Lung (tissue), 11 donors: ENCODE measurements at regions not wholly inside any gene's neighbourhood (a gene's known extent, or its start where the extent isn't known, plus 50 kb on each side); places are given as distances from the start of the nearest gene placed in this dataset.

Experiments
- ATAC-seq: fragments of 200-7000 bp; cut with Tn5 transposase; one replicate; pipeline ENCODE4 v1.9.1; 2020; ENCODE audit warnings: moderate number of reproducible peaks; ENCODE audit not compliant: insufficient read depth, low FRiP score
- DNase-seq, 3 donors: peaks; one replicate each; pipeline ENCODE4 v3.0.0-alpha.2; 2013 to 2017
- H3K27ac ChIP-seq, 2 donors: one replicate each; pipeline ENCODE4 v1.5.1; 2013; ENCODE audit warnings: mild to moderate bottlenecking in 2 of 2, moderate library complexity in 2 of 2, control low read depth in 1 of 2, inconsistent platforms in 1 of 2, low read depth in 1 of 2, low read length in 1 of 2
- H3K27me3 ChIP-seq, 3 donors: one replicate each; pipeline ENCODE4 v1.5.1; 2013; ENCODE audit warnings: low read length in 2 of 3; ENCODE audit not compliant: control insufficient read depth in 3 of 3, insufficient read depth in 3 of 3
- H3K36me3 ChIP-seq, 4 donors: one replicate each; pipeline ENCODE4 v1.5.1; 2013; ENCODE audit warnings: low read length in 4 of 4, mild to moderate bottlenecking in 1 of 4, moderate library complexity in 1 of 4; ENCODE audit not compliant: control insufficient read depth in 4 of 4, insufficient read depth in 4 of 4
- H3K4me1 ChIP-seq, 5 donors: one replicate each; pipeline ENCODE4 v1.5.1; 2013; ENCODE audit warnings: low read length in 5 of 5, mild to moderate bottlenecking in 2 of 5, moderate library complexity in 1 of 5; ENCODE audit not compliant: control insufficient read depth in 5 of 5, insufficient read depth in 5 of 5
- H3K4me3 ChIP-seq: one replicate; pipeline ENCODE4 v1.5.1; 2013; ENCODE audit warnings: mild to moderate bottlenecking, control low read depth, moderate library complexity
- H3K9ac ChIP-seq, 2 donors: one replicate each; pipeline ENCODE4 v1.5.1; 2013; ENCODE audit warnings: low read length in 2 of 2, control low read depth in 1 of 2; ENCODE audit not compliant: insufficient read depth in 1 of 2
- H3K9me3 ChIP-seq, 4 donors: one replicate each; pipeline ENCODE4 v1.5.1; 2013; ENCODE audit warnings: low read length in 3 of 4, mild to moderate bottlenecking in 1 of 4, moderate library complexity in 1 of 4; ENCODE audit not compliant: control insufficient read depth in 4 of 4, insufficient read depth in 3 of 4
- CTCF ChIP-seq: IDR thresholded peaks from 2 replicates; pipeline ENCODE4 v1.5.1; 2012; ENCODE audit warnings: mild to moderate bottlenecking; ENCODE audit errors: control extremely low read depth, extremely low read depth
- WGBS, 2 donors: extraction: QIAGEN DNeasy Blood & Tissue Kit; methylation state at CpG; one replicate each; pipeline ENCODE4 v1.1.7; 2013; 5-methylcytosine and 5-hydroxymethylcytosine counted together
- donor health status: control.
- donor health status: control.
- donor health status: Bipolar disorder and iron deficiency.
- donor health status: healthy.
- donor health status: DM: yes; HTN: yes; CAD: no.

- Histone ChIP-seq H3K27ac (no peak overlapping the region), H3K9ac (no peak overlapping the region), H3K9me3 (peaks cover 0 to 1% (median 0%) of the 10 kb centered on the region in 4 donors), H3K27me3 (no peaks in the 10 kb centered on the region), H3K4me1 (peaks cover 0 to 2% (median 0%) of the 10 kb centered on the region in 5 donors), H3K4me3 (no peak overlapping the region), H3K36me3 (no peaks in the 10 kb centered on the region)
- ATAC-seq (no peak), DNase-seq (no peak)
- no peak for TF ChIP-seq CTCF
- WGBS, 2 donors = 78 to 91% methylated on average over 5 of the region's 5 CpGs
Measured at GRCh38 chr7:24370541-24370940, 86.6 kb downstream of the NPY start.

GRCh38 chr7:24372961-24373955 lies 89.3 kb downstream of the NPY start:
- H3K36me3 ChIP-seq = no peaks in the 10 kb centered on the region
- no peak overlapping the region for H3K9ac ChIP-seq
- H3K9me3 ChIP-seq = peaks cover 0 to 1% (median 0%) of the 10 kb centered on the region in 4 donors
- DNase-seq (no peak), ATAC-seq (no peak)
- H3K4me1 ChIP-seq = no peaks in the 10 kb centered on the region
- no peak overlapping the region for H3K27ac ChIP-seq
- no peak for TF ChIP-seq CTCF
- no peak overlapping the region for H3K4me3 ChIP-seq
- H3K27me3 ChIP-seq = no peaks in the 10 kb centered on the region
- WGBS, 2 donors = 77 to 87% methylated on average over 17 of the region's 17 CpGs

- H3K27ac ChIP-seq = no peak overlapping the region
- no peak for TF ChIP-seq CTCF
- no peak overlapping the region for H3K9ac ChIP-seq
- 62 to 80% methylated on average over 8 of the region's 8 CpGs for WGBS, 2 donors
- ATAC-seq (peak; percentile 35), DNase-seq (peak in 2 of 3 donors; percentile 13 to 23)
- no peaks in the 10 kb centered on the region for H3K4me1 ChIP-seq
- no peak overlapping the region for H3K4me3 ChIP-seq
- H3K36me3 ChIP-seq = no peaks in the 10 kb centered on the region
- no peaks in the 10 kb centered on the region for H3K9me3 ChIP-seq
- no peaks in the 10 kb centered on the region for H3K27me3 ChIP-seq
Measured at GRCh38 chr7:24378871-24379616, 95.1 kb downstream of the NPY start.
